ENCODE measurements at regions not wholly inside any gene's neighbourhood (a gene's known extent, or its start where the extent isn't known, plus 50 kb on each side); places are given as distances from the start of the nearest gene placed in this dataset.

- TF ChIP-seq ARNT (IDR thresholded peaks at IDR 0.05), result no peak
- TF ChIP-seq BHLHE40 (IDR thresholded peaks at IDR 0.05; ENCODE audit: borderline replicate concordance), result no peak
- no peak for TF ChIP-seq FOXA1 (IDR thresholded peaks at IDR 0.05)
- TF ChIP-seq FOXM1 (IDR thresholded peaks at IDR 0.05; ENCODE audit: borderline replicate concordance), result no peak
Observed at GRCh38 chr18:78566720-78567119, 412.9 kb upstream of the SALL3 start.
